ENCODE measurements at regions not wholly inside any gene's neighbourhood (a gene's known extent, or its start where the extent isn't known, plus 50 kb on each side); places are given as distances from the start of the nearest gene placed in this dataset.

GRCh38 chr2:137802038-137802437 lies 162.2 kb upstream of the HNMT start:
- TF ChIP-seq CTCF (IDR thresholded peaks at IDR 0.05; ENCODE audit: low read length) (no peak), EZH2 (IDR thresholded peaks at IDR 0.05; ENCODE audit: borderline replicate concordance, low read length) (no peak)

Data from OCI-LY1 (cell line).